Mesothelial cell of epicardium (in vitro differentiated cells): ENCODE measurements at regions not wholly inside any gene's neighbourhood (a gene's known extent, or its start where the extent isn't known, plus 50 kb on each side); places are given as distances from the start of the nearest gene placed in this dataset.

Experiments
- DNase-seq, 2 experiments: peaks; one replicate each; pipeline ENCODE4 v3.0.0; 2021; ENCODE audit warnings: low spot score in 2 of 2; ENCODE audit not compliant: unreplicated experiment in 2 of 2
- H3K27ac Mint-ChIP-seq: 2 replicates; pipeline ENCODE4 v1.8.0; 2021; ENCODE audit warnings: mixed read lengths
- H3K27me3 Mint-ChIP-seq: 2 replicates; pipeline ENCODE4 v1.8.0; 2021; ENCODE audit warnings: low read depth, mixed read lengths
- H3K36me3 Mint-ChIP-seq: 2 replicates; pipeline ENCODE4 v1.8.0; 2021; ENCODE audit warnings: mixed read lengths
- H3K4me1 Mint-ChIP-seq: 2 replicates; pipeline ENCODE4 v1.8.0; 2021; ENCODE audit warnings: mixed read lengths
- H3K4me3 Mint-ChIP-seq: 2 replicates; pipeline ENCODE4 v1.8.0; 2021; ENCODE audit warnings: mild to moderate bottlenecking, moderate library complexity, mixed read lengths
- H3K9me3 Mint-ChIP-seq: 2 replicates; pipeline ENCODE4 v1.8.0; 2021; ENCODE audit warnings: mixed read lengths
- TF ChIP-seq, protein P1 (sequence below): fragments of 200-600 bp; sonication (generic); IDR thresholded peaks from one replicate; pipeline ENCODE4 v1.5.0; 2021; ENCODE audit warnings: antibody characterized with exemption; ENCODE audit not compliant: unreplicated experiment

DNA sequence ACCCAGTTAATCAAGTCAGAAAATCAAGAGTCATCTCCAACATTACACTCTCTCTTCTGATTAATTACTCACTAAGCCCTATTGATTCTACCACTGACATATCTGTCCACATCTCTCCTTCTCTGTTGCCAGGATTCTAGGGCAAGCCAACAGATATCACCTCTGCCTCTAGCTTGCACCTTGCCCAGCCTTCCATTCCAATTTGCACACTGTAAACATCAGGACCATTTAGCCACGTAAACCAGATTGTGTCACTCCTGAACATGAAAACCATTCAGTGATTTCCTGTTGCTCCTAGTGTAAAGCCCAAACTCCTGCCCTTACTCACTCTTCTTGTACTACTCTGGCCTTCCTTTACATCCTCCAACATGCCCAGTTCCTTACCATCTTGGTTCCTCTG, 68.0 kb upstream of the PLS3 start:
- H3K4me3 Mint-ChIP-seq = no peak overlapping the region
- no peaks in the 10 kb centered on the region for H3K27me3 Mint-ChIP-seq
- TF ChIP-seq, protein P1, sequence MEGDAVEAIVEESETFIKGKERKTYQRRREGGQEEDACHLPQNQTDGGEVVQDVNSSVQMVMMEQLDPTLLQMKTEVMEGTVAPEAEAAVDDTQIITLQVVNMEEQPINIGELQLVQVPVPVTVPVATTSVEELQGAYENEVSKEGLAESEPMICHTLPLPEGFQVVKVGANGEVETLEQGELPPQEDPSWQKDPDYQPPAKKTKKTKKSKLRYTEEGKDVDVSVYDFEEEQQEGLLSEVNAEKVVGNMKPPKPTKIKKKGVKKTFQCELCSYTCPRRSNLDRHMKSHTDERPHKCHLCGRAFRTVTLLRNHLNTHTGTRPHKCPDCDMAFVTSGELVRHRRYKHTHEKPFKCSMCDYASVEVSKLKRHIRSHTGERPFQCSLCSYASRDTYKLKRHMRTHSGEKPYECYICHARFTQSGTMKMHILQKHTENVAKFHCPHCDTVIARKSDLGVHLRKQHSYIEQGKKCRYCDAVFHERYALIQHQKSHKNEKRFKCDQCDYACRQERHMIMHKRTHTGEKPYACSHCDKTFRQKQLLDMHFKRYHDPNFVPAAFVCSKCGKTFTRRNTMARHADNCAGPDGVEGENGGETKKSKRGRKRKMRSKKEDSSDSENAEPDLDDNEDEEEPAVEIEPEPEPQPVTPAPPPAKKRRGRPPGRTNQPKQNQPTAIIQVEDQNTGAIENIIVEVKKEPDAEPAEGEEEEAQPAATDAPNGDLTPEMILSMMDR = no peak
- no peaks in the 10 kb centered on the region for H3K9me3 Mint-ChIP-seq
- H3K27ac Mint-ChIP-seq = no peak overlapping the region
- no peaks in the 10 kb centered on the region for H3K36me3 Mint-ChIP-seq
- DNase-seq = no peak
- H3K4me1 Mint-ChIP-seq = peaks cover 25% of the 10 kb centered on the region

DNA sequence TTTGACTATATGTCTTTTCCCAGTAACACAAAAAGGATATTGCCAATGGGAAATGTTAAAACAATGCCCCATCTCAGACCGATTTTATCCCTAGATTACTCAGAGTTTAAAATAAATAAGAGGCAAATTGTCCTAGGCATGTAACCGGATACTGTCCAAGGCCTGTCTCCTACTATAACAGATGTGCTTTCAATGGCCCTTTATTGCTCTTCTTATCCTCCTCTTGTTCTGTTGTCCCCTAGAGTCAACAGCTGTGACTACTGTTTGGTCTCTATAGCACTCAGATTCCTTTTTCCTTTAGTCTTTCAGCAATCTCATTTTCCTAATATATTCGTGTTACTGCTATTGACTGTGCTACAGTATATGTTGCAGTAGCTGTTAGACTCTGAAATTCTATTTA, 66.8 kb upstream of the PLS3 start:
- no peak overlapping the region for H3K27ac Mint-ChIP-seq
- no peaks in the 10 kb centered on the region for H3K9me3 Mint-ChIP-seq
- H3K27me3 Mint-ChIP-seq = no peaks in the 10 kb centered on the region
- no peak for DNase-seq
- no peak overlapping the region for H3K4me3 Mint-ChIP-seq
- no peaks in the 10 kb centered on the region for H3K36me3 Mint-ChIP-seq
- TF ChIP-seq, protein P1 = no peak
- H3K4me1 Mint-ChIP-seq = peaks cover 27% of the 10 kb centered on the region

DNA sequence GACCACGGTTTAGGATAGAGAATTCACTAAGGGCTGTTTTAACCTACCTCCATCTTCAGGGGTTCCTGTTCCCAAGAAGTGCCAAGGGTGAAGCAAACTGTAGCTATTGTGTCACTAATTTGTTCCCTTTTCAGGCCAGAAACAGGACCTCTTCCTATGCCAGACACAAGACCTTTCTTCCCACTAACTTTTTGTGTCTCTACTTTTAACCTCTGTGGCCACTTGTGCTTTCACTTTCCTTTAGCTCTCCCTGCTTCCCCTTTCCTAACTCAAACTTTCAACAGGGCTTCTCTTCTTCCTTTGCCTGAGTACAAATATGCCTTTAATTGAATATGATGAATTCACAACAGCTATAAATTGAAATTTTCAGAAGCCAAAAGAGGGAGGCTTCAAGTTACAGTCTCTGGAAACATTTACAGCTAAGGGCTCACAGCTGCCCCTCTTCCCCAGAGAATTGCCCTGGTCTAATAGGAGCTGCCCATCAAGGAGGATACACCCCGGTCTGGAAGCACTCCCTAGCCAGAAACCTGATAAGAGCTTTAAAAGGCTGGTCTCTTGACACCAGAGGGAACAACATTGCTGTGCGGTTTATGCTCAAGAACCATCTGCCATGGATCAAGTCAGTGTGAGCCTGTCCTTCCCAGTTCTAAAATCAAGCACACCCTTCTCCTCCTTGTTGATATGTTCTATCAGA, 61.7 kb upstream of the PLS3 start:
- Mint-ChIP-seq H3K4me3 (no peak overlapping the region), H3K27ac (peak overlapping the region; percentile 55), H3K27me3 (no peaks in the 10 kb centered on the region), H3K9me3 (no peaks in the 10 kb centered on the region), H3K36me3 (no peaks in the 10 kb centered on the region), H3K4me1 (peaks cover 27% of the 10 kb centered on the region)
- TF ChIP-seq, protein P1 = no peak
- no peak for DNase-seq

DNA sequence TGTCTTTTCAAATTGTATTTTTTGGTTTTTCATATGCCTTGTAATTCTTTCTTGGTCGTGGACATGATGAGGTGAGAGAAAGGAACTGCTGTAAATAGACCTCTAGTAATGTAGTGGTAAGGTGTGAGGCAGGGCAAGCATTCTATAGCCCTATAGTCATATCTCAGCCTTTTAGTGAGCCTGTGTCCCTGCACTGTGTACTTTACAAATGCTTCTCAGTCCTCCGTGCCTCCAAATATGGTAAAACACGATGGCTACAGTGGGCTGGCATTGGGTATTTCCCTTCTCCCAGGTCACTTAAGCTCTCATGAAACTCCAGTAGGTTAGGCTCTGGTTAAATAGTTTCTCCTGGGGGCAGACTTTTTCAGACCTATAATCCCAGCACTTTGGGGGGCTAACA, 57.9 kb upstream of the PLS3 start:
- Mint-ChIP-seq H3K27me3 (no peaks in the 10 kb centered on the region), H3K36me3 (no peaks in the 10 kb centered on the region), H3K9me3 (no peaks in the 10 kb centered on the region), H3K4me1 (peaks cover 33% of the 10 kb centered on the region), H3K4me3 (no peak overlapping the region), H3K27ac (peak overlapping the region; percentile 86)
- TF ChIP-seq, protein P1 = no peak
- no peak for DNase-seq

DNA sequence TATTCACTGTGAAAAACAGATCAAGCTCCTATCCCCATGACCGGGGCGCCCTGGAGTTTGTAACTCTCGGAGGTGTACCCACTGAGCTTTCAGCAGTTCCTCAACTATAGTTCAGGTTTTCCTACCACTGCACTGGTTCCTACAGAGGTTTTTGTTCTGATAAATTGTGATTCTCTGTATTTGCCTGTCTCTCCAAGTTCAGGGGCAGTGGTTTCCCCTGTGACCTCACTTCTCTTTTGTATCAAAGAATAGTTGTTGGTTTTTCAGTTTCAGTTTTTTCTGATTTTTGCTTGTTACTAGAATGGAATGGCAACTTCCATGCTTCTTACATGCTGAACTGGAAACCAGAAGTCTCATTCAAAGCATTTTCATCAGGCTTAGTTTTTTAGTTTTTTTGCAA, 56.8 kb upstream of the PLS3 start:
- Mint-ChIP-seq H3K4me1 (peaks cover 31% of the 10 kb centered on the region), H3K27me3 (no peaks in the 10 kb centered on the region), H3K9me3 (peaks cover 3% of the 10 kb centered on the region), H3K27ac (peak overlapping the region; percentile 94), H3K4me3 (peak overlapping the region; percentile 26), H3K36me3 (peaks cover 3% of the 10 kb centered on the region)
- TF ChIP-seq, protein P1 = no peak
- DNase-seq = no peak
